IMR-90 (cell line): ENCODE measurements at regions not wholly inside any gene's neighbourhood (a gene's known extent, or its start where the extent isn't known, plus 50 kb on each side); places are given as distances from the start of the nearest gene placed in this dataset.

Experiments
- ATAC-seq: fragments of 200-7000 bp; cut with Tn5 transposase; 2 replicates; pipeline ENCODE4 v1.9.1; 2020; ENCODE audit warnings: low read depth, mild to moderate bottlenecking, moderate library complexity
- BruUV-seq: library from RNA; stranded (reverse); fragments of 400-500 nt; replicated peaks from 2 replicates; lab custom pipeline; 2021; lab: Mats Ljungman, UMichigan
- CTCF ChIA-PET: fragments of 300-600 bp; formaldehyde crosslinking; extraction: SDS; loops from one replicate; lab custom pipeline; 2021; ENCODE audit warnings: antibody characterized with exemption; lab: Yijun Ruan, JAX
- POLR2A ChIA-PET: fragments of 300-600 bp; sonication (Branson Sonifier 250); formaldehyde crosslinking; loops from one replicate; lab custom pipeline; 2022; ENCODE audit warnings: antibody characterized with exemption; ENCODE audit not compliant: unreplicated experiment; lab: Charles Lee
- DNase-seq: peaks from one replicate; pipeline ENCODE4 v3.0.0; 2013
- H2AFZ ChIP-seq: replicated peaks from 2 replicates; pipeline ENCODE3; 2013; ENCODE audit warnings: low read length, mild to moderate bottlenecking; ENCODE audit not compliant: poor library complexity
- H2AK5ac ChIP-seq: 2 replicates; pipeline ENCODE4 v1.6.1; 2013; ENCODE audit warnings: low read depth, low read length, inconsistent platforms
- H2AK9ac ChIP-seq: replicated peaks from 2 replicates; pipeline ENCODE3; 2013; ENCODE audit warnings: mild to moderate bottlenecking, low read depth, low read length, moderate library complexity; ENCODE audit not compliant: poor library complexity
- H2BK120ac ChIP-seq: 2 replicates; pipeline ENCODE4 v1.6.1; 2013; ENCODE audit warnings: low read depth, low read length, inconsistent platforms
- H2BK15ac ChIP-seq: 3 replicates; pipeline ENCODE4 v1.6.1; 2013; ENCODE audit warnings: low read depth, low read length, inconsistent platforms
- H2BK20ac ChIP-seq: 2 replicates; pipeline ENCODE4 v1.6.1; 2013; ENCODE audit warnings: low read depth, mild to moderate bottlenecking, inconsistent platforms, low read length, moderate library complexity
- H2BK5ac ChIP-seq: 2 replicates; pipeline ENCODE4 v1.6.1; 2013; ENCODE audit warnings: mild to moderate bottlenecking, low read depth, low read length, inconsistent platforms; ENCODE audit not compliant: poor library complexity, severe bottlenecking
- H3K14ac ChIP-seq: replicated peaks from 2 replicates; pipeline ENCODE4 v1.6.1; 2013; ENCODE audit warnings: low read depth, low read length, inconsistent platforms
- H3K18ac ChIP-seq: 2 replicates; pipeline ENCODE4 v1.6.1; 2013; ENCODE audit warnings: low read depth, low read length, control low read depth
- H3K23ac ChIP-seq: 2 replicates; pipeline ENCODE4 v1.6.1; 2013; ENCODE audit warnings: low read depth, low read length, inconsistent platforms
- H3K27ac ChIP-seq: 2 replicates; pipeline ENCODE4 v1.5.1; 2013; ENCODE audit warnings: mild to moderate bottlenecking, control low read depth, low read length; ENCODE audit not compliant: insufficient read depth
- H3K27me3 ChIP-seq: 2 replicates; pipeline ENCODE4 v1.6.1; 2013; ENCODE audit warnings: low read length; ENCODE audit not compliant: control insufficient read depth, insufficient read depth
- H3K36me3 ChIP-seq: 2 replicates; pipeline ENCODE4 v1.6.1; 2013; ENCODE audit warnings: low read length, mixed read lengths; ENCODE audit not compliant: control insufficient read depth, insufficient read depth
- H3K4ac ChIP-seq: 2 replicates; pipeline ENCODE4 v1.6.1; 2013; ENCODE audit warnings: low read depth, low read length, inconsistent platforms
- H3K4me1 ChIP-seq: 2 replicates; pipeline ENCODE4 v1.6.1; 2013; ENCODE audit warnings: low read length, mixed read lengths; ENCODE audit not compliant: control insufficient read depth, insufficient read depth
- H3K4me2 ChIP-seq: 2 replicates; pipeline ENCODE4 v1.6.1; 2013; ENCODE audit warnings: low read depth, mild to moderate bottlenecking, control low read depth, low read length, moderate library complexity
- H3K4me3 ChIP-seq: 2 replicates; pipeline ENCODE4 v1.5.1; 2013; ENCODE audit warnings: low read depth, mild to moderate bottlenecking, control low read depth, low read length, moderate library complexity; ENCODE audit not compliant: insufficient read depth
- H3K56ac ChIP-seq: 2 replicates; pipeline ENCODE4 v1.6.1; 2013; ENCODE audit warnings: low read length, inconsistent platforms; ENCODE audit not compliant: insufficient read depth; ENCODE audit errors: extremely low read depth
- H3K79me1 ChIP-seq, 2 experiments: 2 replicates each; pipeline ENCODE4 v1.6.1; 2013; ENCODE audit warnings: low read length in 2 of 2, inconsistent platforms in 1 of 2, low read depth in 1 of 2
- H3K9ac ChIP-seq: 2 replicates; pipeline ENCODE4 v1.6.1; 2013; ENCODE audit warnings: low read depth, low read length, control low read depth
- H3K9me1 ChIP-seq: 2 replicates; pipeline ENCODE4 v1.6.1; 2013; ENCODE audit warnings: low read length, inconsistent platforms; ENCODE audit not compliant: insufficient read depth
- H3K9me3 ChIP-seq: 2 replicates; pipeline ENCODE4 v1.6.1; 2013; ENCODE audit warnings: low read length; ENCODE audit not compliant: control insufficient read depth, insufficient read depth
- H4K20me1 ChIP-seq: 2 replicates; pipeline ENCODE4 v1.6.1; 2013; ENCODE audit warnings: low read length, inconsistent platforms; ENCODE audit not compliant: insufficient read depth
- H4K5ac ChIP-seq: 2 replicates; pipeline ENCODE4 v1.6.1; 2013; ENCODE audit warnings: mild to moderate bottlenecking, low read depth, low read length, control low read depth
- H4K8ac ChIP-seq, 2 experiments: 2 replicates each; pipeline ENCODE4 v1.6.1; 2013; ENCODE audit warnings: low read depth in 2 of 2, low read length in 2 of 2, control low read depth in 1 of 2, inconsistent platforms in 1 of 2
- H4K91ac ChIP-seq: 2 replicates; pipeline ENCODE4 v1.6.1; 2013; ENCODE audit warnings: low read depth, low read length, inconsistent platforms; ENCODE audit not compliant: insufficient read depth
- BHLHE40 ChIP-seq: fragments of 150-350 bp; IDR thresholded peaks from 2 replicates; pipeline ENCODE4 v1.6.1; 2016; ENCODE audit warnings: mild to moderate bottlenecking, low read depth, low read length
- CEBPB ChIP-seq: IDR thresholded peaks from 2 replicates; pipeline ENCODE4 v1.6.1; 2012; ENCODE audit warnings: low read depth, low read length, improper control_type of control experiment
- CTCF ChIP-seq: conservative IDR thresholded peaks from 2 replicates; pipeline ENCODE4 v1.5.1; 2012; ENCODE audit warnings: mild to moderate bottlenecking, low read depth, low read length, improper control_type of control experiment
- FOS ChIP-seq: fragments of 150-350 bp; IDR thresholded peaks from 2 replicates; pipeline ENCODE4 v1.6.1; 2016; ENCODE audit warnings: low read depth, low read length
- MAFK ChIP-seq: IDR thresholded peaks from 2 replicates; pipeline ENCODE4 v1.6.1; 2012; ENCODE audit warnings: low read depth, low read length, improper control_type of control experiment
- MAZ ChIP-seq: IDR thresholded peaks from 2 replicates; pipeline ENCODE4 v1.6.1; 2012; ENCODE audit warnings: low read depth, mild to moderate bottlenecking, low read length, improper control_type of control experiment, moderate library complexity, borderline replicate concordance
- MXI1 ChIP-seq: IDR thresholded peaks from 2 replicates; pipeline ENCODE4 v1.6.1; 2012; ENCODE audit warnings: low read depth, mild to moderate bottlenecking, low read length, moderate library complexity, borderline replicate concordance
- NFE2L2 ChIP-seq: fragments of 150-350 bp; IDR thresholded peaks from 2 replicates; pipeline ENCODE4 v1.6.1; 2016; ENCODE audit warnings: low read depth, mild to moderate bottlenecking, low read length
- RAD21 ChIP-seq: IDR thresholded peaks from 2 replicates; pipeline ENCODE4 v1.6.1; 2012; ENCODE audit warnings: low read length, improper control_type of control experiment
- RCOR1 ChIP-seq: IDR thresholded peaks from 2 replicates; pipeline ENCODE4 v1.6.1; 2012; ENCODE audit warnings: mild to moderate bottlenecking, low read length, improper control_type of control experiment; ENCODE audit not compliant: insufficient replicate concordance
- SMC3 ChIP-seq: fragments of 150-350 bp; IDR thresholded peaks from 2 replicates; pipeline ENCODE4 v1.6.1; 2016; ENCODE audit warnings: low read depth, mild to moderate bottlenecking, antibody characterized with exemption, low read length, moderate library complexity
- dilution Hi-C: fragments of 300-500 bp; cut with HindIII; formaldehyde crosslinking; loops from one replicate; pipeline ENCODE4 v1.14.3; 2018; ENCODE audit warnings: low sequenced_read_pairs; ENCODE audit not compliant: unreplicated experiment
- in situ Hi-C: fragments of 300-500 bp; cut with MboI; formaldehyde crosslinking; loops from 3 replicates; pipeline ENCODE4 v1.14.3; 2019; ENCODE audit warnings: low sequenced_read_pairs, inconsistent platforms, mixed read lengths
- intact Hi-C: fragments of 100-400 bp; cut with micrococcal nuclease; formaldehyde crosslinking; loops from 2 replicates; pipeline ENCODE4 v1.10.0; 2022
- TF ChIP-seq, protein P1 (sequence below): fragments of 150-350 bp; IDR thresholded peaks from 2 replicates; pipeline ENCODE4 v1.6.1; 2016; ENCODE audit warnings: low read depth, mild to moderate bottlenecking, low read length, moderate library complexity, borderline replicate concordance
- TF ChIP-seq, protein P2 (sequence below): fragments of 150-350 bp; IDR thresholded peaks from 2 replicates; pipeline ENCODE4 v1.6.1; 2017; ENCODE audit warnings: mild to moderate bottlenecking, antibody characterized with exemption, low read length, low read depth

DNA sequence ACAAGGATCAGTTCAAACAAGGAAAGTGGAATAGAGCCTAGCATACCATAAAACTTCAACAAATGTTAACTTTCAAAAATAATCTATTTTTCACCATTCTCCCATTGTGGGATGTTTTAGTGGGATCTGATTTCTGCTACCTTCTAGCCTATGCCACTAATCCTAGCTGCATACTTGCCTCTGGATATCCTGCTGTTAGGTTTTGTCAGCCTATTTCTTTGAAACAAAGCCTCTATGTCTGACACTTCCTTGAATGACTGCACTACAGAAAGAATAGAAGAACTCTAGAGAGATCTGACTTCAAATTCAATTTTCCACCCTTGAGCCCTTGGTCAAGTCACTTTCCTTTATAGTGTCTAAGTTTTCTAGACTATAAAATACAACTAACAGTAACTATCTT is 291.5 kb downstream of the PTH2R start:
- H3K9me3 ChIP-seq = peaks cover 5% of the 10 kb centered on the region
- no peaks in the 10 kb centered on the region for H4K20me1 ChIP-seq
- ATAC-seq (no peak), DNase-seq (no peak)
- no peaks in the 10 kb centered on the region for H3K4me1 ChIP-seq
- H3K27ac ChIP-seq = no peak overlapping the region
- no TSS peak for BruUV-seq
- dilution Hi-C loops = no loop called here
- no peak overlapping the region for H3K18ac ChIP-seq
- H2BK120ac ChIP-seq = no peak overlapping the region
- no peaks in the 10 kb centered on the region for H3K27me3 ChIP-seq
- H2AK5ac ChIP-seq = no peak overlapping the region
- H2BK20ac ChIP-seq = no peak overlapping the region
- H4K5ac ChIP-seq = no peak overlapping the region
- POLR2A ChIA-PET = no interaction called here
- H3K4me3 ChIP-seq = no peak overlapping the region
- H3K9ac ChIP-seq = no peak overlapping the region
- H4K8ac ChIP-seq = no peak overlapping the region
- CTCF ChIA-PET = interaction anchor here (1.2 kb wide), 1 partner anchor 914 kb away, joined by 3 read pairs; no protein-coding TSS in a partner anchor
- H3K56ac ChIP-seq = no peak overlapping the region
- H3K79me1 ChIP-seq = no peaks in the 10 kb centered on the region
- H2AK9ac ChIP-seq = no peak overlapping the region
- no peak overlapping the region for H3K4me2 ChIP-seq
- H3K36me3 ChIP-seq = no peaks in the 10 kb centered on the region
- intact Hi-C loops = no loop called here
- no peak overlapping the region for H4K91ac ChIP-seq
- H2BK5ac ChIP-seq = no peak overlapping the region
- no peaks in the 10 kb centered on the region for H3K9me1 ChIP-seq
- no peak overlapping the region for H3K4ac ChIP-seq
- in situ Hi-C loops = no loop called here
- H2AFZ ChIP-seq = no peak overlapping the region
- no peak for TF ChIP-seq BHLHE40
- TF ChIP-seq RAD21 = no peak
- no peak for TF ChIP-seq NFE2L2
- no peak for TF ChIP-seq MXI1
- TF ChIP-seq, protein P1, sequence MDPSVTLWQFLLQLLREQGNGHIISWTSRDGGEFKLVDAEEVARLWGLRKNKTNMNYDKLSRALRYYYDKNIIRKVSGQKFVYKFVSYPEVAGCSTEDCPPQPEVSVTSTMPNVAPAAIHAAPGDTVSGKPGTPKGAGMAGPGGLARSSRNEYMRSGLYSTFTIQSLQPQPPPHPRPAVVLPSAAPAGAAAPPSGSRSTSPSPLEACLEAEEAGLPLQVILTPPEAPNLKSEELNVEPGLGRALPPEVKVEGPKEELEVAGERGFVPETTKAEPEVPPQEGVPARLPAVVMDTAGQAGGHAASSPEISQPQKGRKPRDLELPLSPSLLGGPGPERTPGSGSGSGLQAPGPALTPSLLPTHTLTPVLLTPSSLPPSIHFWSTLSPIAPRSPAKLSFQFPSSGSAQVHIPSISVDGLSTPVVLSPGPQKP = no peak
- no peak for TF ChIP-seq SMC3
- TF ChIP-seq MAFK = no peak
- TF ChIP-seq, protein P2, sequence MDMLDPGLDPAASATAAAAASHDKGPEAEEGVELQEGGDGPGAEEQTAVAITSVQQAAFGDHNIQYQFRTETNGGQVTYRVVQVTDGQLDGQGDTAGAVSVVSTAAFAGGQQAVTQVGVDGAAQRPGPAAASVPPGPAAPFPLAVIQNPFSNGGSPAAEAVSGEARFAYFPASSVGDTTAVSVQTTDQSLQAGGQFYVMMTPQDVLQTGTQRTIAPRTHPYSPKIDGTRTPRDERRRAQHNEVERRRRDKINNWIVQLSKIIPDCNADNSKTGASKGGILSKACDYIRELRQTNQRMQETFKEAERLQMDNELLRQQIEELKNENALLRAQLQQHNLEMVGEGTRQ = no peak
- TF ChIP-seq FOS = no peak
- TF ChIP-seq CEBPB = no peak
- no peak for TF ChIP-seq MAZ
- TF ChIP-seq RCOR1 = no peak
- no peak for TF ChIP-seq CTCF
- H3K14ac ChIP-seq = no peak overlapping the region
- no peak overlapping the region for H3K23ac ChIP-seq
- H2BK15ac ChIP-seq = no peak overlapping the region
